Loucy (cell line): ENCODE measurements at regions not wholly inside any gene's neighbourhood (a gene's known extent, or its start where the extent isn't known, plus 50 kb on each side); places are given as distances from the start of the nearest gene placed in this dataset.

Source experiments
- H2AFZ ChIP-seq: fragments of 200-600 bp; sonication (generic); 2 replicates; pipeline ENCODE4 v1.6.0; 2016; ENCODE audit warnings: antibody characterized with exemption, mild to moderate bottlenecking, low read length, moderate library complexity
- H3F3A ChIP-seq: fragments of 200-600 bp; 2 replicates; pipeline ENCODE4 v1.6.0; 2016; ENCODE audit warnings: antibody characterized with exemption, low read depth, mild to moderate bottlenecking
- H3K27me3 ChIP-seq: fragments of 200-600 bp; sonication (generic); 2 replicates; pipeline ENCODE4 v1.6.1; 2014; ENCODE audit warnings: low read length, mild to moderate bottlenecking; ENCODE audit not compliant: insufficient read depth, poor library complexity, severe bottlenecking
- H3K36me3 ChIP-seq: fragments of 200-600 bp; sonication (generic); 2 replicates; pipeline ENCODE4 v1.6.1; 2016; ENCODE audit warnings: low read length; ENCODE audit not compliant: insufficient read depth
- H3K4me1 ChIP-seq: fragments of 200-600 bp; sonication (generic); 2 replicates; pipeline ENCODE4 v1.5.1; 2014; ENCODE audit warnings: low read length, mild to moderate bottlenecking; ENCODE audit not compliant: insufficient read depth, poor library complexity, severe bottlenecking
- H3K4me2 ChIP-seq: fragments of 200-600 bp; sonication (generic); 2 replicates; pipeline ENCODE4 v1.6.0; 2014; ENCODE audit warnings: antibody characterized with exemption, low read length, low read depth, mild to moderate bottlenecking; ENCODE audit not compliant: poor library complexity, severe bottlenecking
- H3K4me3 ChIP-seq: fragments of 200-600 bp; sonication (generic); 2 replicates; pipeline ENCODE4 v1.5.1; 2014; ENCODE audit warnings: low read length, mild to moderate bottlenecking, mixed read lengths; ENCODE audit not compliant: poor library complexity, severe bottlenecking
- H3K79me2 ChIP-seq: fragments of 200-600 bp; sonication (generic); 2 replicates; pipeline ENCODE4 v1.6.1; 2014; ENCODE audit warnings: low read length; ENCODE audit not compliant: insufficient read depth
- H3K9ac ChIP-seq: fragments of 200-600 bp; sonication (generic); 2 replicates; pipeline ENCODE4 v1.6.0; 2014; ENCODE audit warnings: mild to moderate bottlenecking, low read depth, low read length, moderate library complexity; ENCODE audit not compliant: poor library complexity, severe bottlenecking
- H3K9me2 ChIP-seq: fragments of 200-600 bp; sonication (generic); replicated peaks from 2 replicates; pipeline ENCODE4 v1.6.1; 2016; ENCODE audit warnings: low read depth, low read length, mixed read lengths
- H3K9me3 ChIP-seq: fragments of 200-600 bp; sonication (generic); 2 replicates; pipeline ENCODE4 v1.6.1; 2014; ENCODE audit warnings: mild to moderate bottlenecking, antibody characterized with exemption, low read length, low read depth; ENCODE audit not compliant: insufficient read depth
- H4K20me1 ChIP-seq: fragments of 200-600 bp; sonication (generic); 2 replicates; pipeline ENCODE4 v1.6.0; 2014; ENCODE audit warnings: antibody characterized with exemption, low read length, mild to moderate bottlenecking; ENCODE audit not compliant: insufficient read depth, poor library complexity, severe bottlenecking
- EZH2phosphoT487 ChIP-seq: fragments of 200-600 bp; IDR thresholded peaks from 2 replicates; pipeline ENCODE4 v1.6.1; 2018; ENCODE audit warnings: antibody characterized with exemption, mild to moderate bottlenecking, moderate library complexity, borderline replicate concordance
- TF ChIP-seq, protein P1 (sequence below): fragments of 200-600 bp; sonication (generic); conservative IDR thresholded peaks from 2 replicates; pipeline ENCODE4 v1.5.1; 2014; ENCODE audit warnings: mild to moderate bottlenecking, antibody characterized with exemption, low read length

GRCh38 chr15:87736891-87737389, 519.6 kb downstream of the NTRK3 start:
- no peaks in the 10 kb centered on the region for H3K27me3 ChIP-seq
- H4K20me1 ChIP-seq, result no peaks in the 10 kb centered on the region
- H3K9ac ChIP-seq, result no peak overlapping the region
- no peaks in the 10 kb centered on the region for H3K36me3 ChIP-seq
- no peaks in the 10 kb centered on the region for H3K9me3 ChIP-seq
- H3K79me2 ChIP-seq, result no peaks in the 10 kb centered on the region
- no peaks in the 10 kb centered on the region for H3K4me1 ChIP-seq
- H3K4me2 ChIP-seq, result no peak overlapping the region
- H3K4me3 ChIP-seq, result no peak overlapping the region
- TF ChIP-seq, protein P1, sequence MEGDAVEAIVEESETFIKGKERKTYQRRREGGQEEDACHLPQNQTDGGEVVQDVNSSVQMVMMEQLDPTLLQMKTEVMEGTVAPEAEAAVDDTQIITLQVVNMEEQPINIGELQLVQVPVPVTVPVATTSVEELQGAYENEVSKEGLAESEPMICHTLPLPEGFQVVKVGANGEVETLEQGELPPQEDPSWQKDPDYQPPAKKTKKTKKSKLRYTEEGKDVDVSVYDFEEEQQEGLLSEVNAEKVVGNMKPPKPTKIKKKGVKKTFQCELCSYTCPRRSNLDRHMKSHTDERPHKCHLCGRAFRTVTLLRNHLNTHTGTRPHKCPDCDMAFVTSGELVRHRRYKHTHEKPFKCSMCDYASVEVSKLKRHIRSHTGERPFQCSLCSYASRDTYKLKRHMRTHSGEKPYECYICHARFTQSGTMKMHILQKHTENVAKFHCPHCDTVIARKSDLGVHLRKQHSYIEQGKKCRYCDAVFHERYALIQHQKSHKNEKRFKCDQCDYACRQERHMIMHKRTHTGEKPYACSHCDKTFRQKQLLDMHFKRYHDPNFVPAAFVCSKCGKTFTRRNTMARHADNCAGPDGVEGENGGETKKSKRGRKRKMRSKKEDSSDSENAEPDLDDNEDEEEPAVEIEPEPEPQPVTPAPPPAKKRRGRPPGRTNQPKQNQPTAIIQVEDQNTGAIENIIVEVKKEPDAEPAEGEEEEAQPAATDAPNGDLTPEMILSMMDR, result no peak
- TF ChIP-seq EZH2phosphoT487, result no peak
- H3K9me2 ChIP-seq, result no peaks in the 10 kb centered on the region
- H3F3A ChIP-seq, result no peaks in the 10 kb centered on the region
- no peak overlapping the region for H2AFZ ChIP-seq

- no peak overlapping the region for H2AFZ ChIP-seq
- no peaks in the 10 kb centered on the region for H3K9me2 ChIP-seq
- no peak overlapping the region for H3K9ac ChIP-seq
- H3K9me3 ChIP-seq, result no peaks in the 10 kb centered on the region
- no peaks in the 10 kb centered on the region for H4K20me1 ChIP-seq
- H3F3A ChIP-seq, result no peaks in the 10 kb centered on the region
- TF ChIP-seq, protein P1, result no peak
- H3K36me3 ChIP-seq, result no peaks in the 10 kb centered on the region
- H3K4me3 ChIP-seq, result no peak overlapping the region
- H3K4me1 ChIP-seq, result no peaks in the 10 kb centered on the region
- no peaks in the 10 kb centered on the region for H3K27me3 ChIP-seq
- no peaks in the 10 kb centered on the region for H3K79me2 ChIP-seq
- H3K4me2 ChIP-seq, result no peak overlapping the region
Observed at GRCh38 chr15:87736401-87736800, 520.1 kb downstream of the NTRK3 start.

DNA sequence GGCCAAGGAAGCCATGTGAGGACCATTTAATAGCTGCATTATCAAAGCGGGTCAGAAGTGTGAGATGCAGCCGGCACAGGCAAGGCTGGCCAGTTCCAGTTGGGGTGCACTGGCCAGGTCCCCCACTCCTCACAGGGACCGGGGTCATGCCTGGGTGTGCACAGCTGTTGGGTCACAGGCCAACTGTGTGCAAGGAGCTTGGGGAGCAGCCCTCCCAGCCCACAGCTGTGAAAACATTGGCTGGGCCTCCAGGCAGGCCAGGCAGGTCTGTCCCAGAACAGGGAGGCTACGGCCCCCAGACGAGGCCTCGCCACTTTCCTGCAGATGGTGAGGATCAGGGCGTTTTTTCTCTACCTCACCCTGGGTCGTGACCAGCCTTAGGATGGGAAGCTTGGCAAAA, 521.0 kb downstream of the NTRK3 start:
- Histone ChIP-seq H3K27me3 (no peaks in the 10 kb centered on the region), H3K4me2 (no peak overlapping the region), H2AFZ (no peak overlapping the region), H3K9me2 (no peaks in the 10 kb centered on the region), H3K79me2 (no peaks in the 10 kb centered on the region), H3K9me3 (no peaks in the 10 kb centered on the region), H3K9ac (no peak overlapping the region), H3F3A (no peaks in the 10 kb centered on the region), H3K4me3 (no peak overlapping the region), H3K36me3 (no peaks in the 10 kb centered on the region), H3K4me1 (no peaks in the 10 kb centered on the region), H4K20me1 (no peaks in the 10 kb centered on the region)
- TF ChIP-seq, protein P1, result no peak
- no peak for TF ChIP-seq EZH2phosphoT487
